IMR-90 (cell line): ENCODE measurements at regions not wholly inside any gene's neighbourhood (a gene's known extent, or its start where the extent isn't known, plus 50 kb on each side); places are given as distances from the start of the nearest gene placed in this dataset.

Experiments used
- CHD1 ChIP-seq: IDR thresholded peaks from 2 replicates; pipeline ENCODE4 v1.6.1; 2012; ENCODE audit warnings: low read depth, low read length, improper control_type of control experiment
- POLR2A ChIP-seq: IDR thresholded peaks from 2 replicates; pipeline ENCODE4 v1.6.1; 2012; ENCODE audit warnings: mild to moderate bottlenecking, low read depth, low read length
- RCOR1 ChIP-seq: IDR thresholded peaks from 2 replicates; pipeline ENCODE4 v1.6.1; 2012; ENCODE audit warnings: mild to moderate bottlenecking, low read length, improper control_type of control experiment; ENCODE audit not compliant: insufficient replicate concordance
- TF ChIP-seq, protein P1 (sequence below): conservative IDR thresholded peaks from 2 replicates; pipeline ENCODE4 v1.5.1; 2012; ENCODE audit warnings: mild to moderate bottlenecking, low read depth, low read length, improper control_type of control experiment

- no peak for TF ChIP-seq RCOR1
- no peak for TF ChIP-seq POLR2A
- no peak for TF ChIP-seq CHD1
- TF ChIP-seq, protein P1, sequence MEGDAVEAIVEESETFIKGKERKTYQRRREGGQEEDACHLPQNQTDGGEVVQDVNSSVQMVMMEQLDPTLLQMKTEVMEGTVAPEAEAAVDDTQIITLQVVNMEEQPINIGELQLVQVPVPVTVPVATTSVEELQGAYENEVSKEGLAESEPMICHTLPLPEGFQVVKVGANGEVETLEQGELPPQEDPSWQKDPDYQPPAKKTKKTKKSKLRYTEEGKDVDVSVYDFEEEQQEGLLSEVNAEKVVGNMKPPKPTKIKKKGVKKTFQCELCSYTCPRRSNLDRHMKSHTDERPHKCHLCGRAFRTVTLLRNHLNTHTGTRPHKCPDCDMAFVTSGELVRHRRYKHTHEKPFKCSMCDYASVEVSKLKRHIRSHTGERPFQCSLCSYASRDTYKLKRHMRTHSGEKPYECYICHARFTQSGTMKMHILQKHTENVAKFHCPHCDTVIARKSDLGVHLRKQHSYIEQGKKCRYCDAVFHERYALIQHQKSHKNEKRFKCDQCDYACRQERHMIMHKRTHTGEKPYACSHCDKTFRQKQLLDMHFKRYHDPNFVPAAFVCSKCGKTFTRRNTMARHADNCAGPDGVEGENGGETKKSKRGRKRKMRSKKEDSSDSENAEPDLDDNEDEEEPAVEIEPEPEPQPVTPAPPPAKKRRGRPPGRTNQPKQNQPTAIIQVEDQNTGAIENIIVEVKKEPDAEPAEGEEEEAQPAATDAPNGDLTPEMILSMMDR = no peak
Measured at GRCh38 chr9:79104216-79104615, 467.5 kb upstream of the TLE4 start.
